ENCODE measurements at regions not wholly inside any gene's neighbourhood (a gene's known extent, or its start where the extent isn't known, plus 50 kb on each side); places are given as distances from the start of the nearest gene placed in this dataset.

- TF ChIP-seq HBP1 (CRISPR knock-in tag; IDR thresholded peaks at IDR 0.05): no peak
- no peak for TF ChIP-seq PREB (CRISPR knock-in tag; IDR thresholded peaks at IDR 0.05)
- no peak for TF ChIP-seq CLOCK (CRISPR knock-in tag; IDR thresholded peaks at IDR 0.05; ENCODE audit: borderline replicate concordance)
- TF ChIP-seq PML (IDR thresholded peaks at IDR 0.05; ENCODE audit: low read length): no peak
Measured at GRCh38 chr18:60469387-60470100, 97.0 kb upstream of the MC4R start (continued).

GRCh38 chr18:60471652-60472051 lies 99.1 kb upstream of the MC4R start:
- Histone ChIP-seq H3K9me1 (ENCODE audit: control insufficient read depth, insufficient read depth, low read length) (no peaks in the 10 kb centered on the region), H3K27me3 (ENCODE audit: control insufficient read depth in 2 of 2, insufficient read depth in 2 of 2, low read length in 2 of 2) (no peaks in the 10 kb centered on the region), H3K9me3 (replicated peaks; ENCODE audit: control insufficient read depth, insufficient read depth, low read depth, low read length) (no peaks in the 10 kb centered on the region; the same call in 1 of the 2 replicates), H3K36me3 (ENCODE audit: control insufficient read depth, insufficient read depth, low read length) (no peaks in the 10 kb centered on the region), H3K4me3 (no peak overlapping the region), H4K20me1 (replicated peaks; ENCODE audit: control insufficient read depth, insufficient read depth, low read length) (no peaks in the 10 kb centered on the region), H3K9ac (ENCODE audit: insufficient read depth in 1 of 2, low read depth in 2 of 2, low read length in 2 of 2) (no peak overlapping the region), H3K79me2 (ENCODE audit: control insufficient read depth, insufficient read depth, low read length) (no peaks in the 10 kb centered on the region), H3K4me1 (replicated peaks in 1 of 2; ENCODE audit: control insufficient read depth in 2 of 2, insufficient read depth in 2 of 2, low read length in 2 of 2) (no peaks in the 10 kb centered on the region), H2AFZ (ENCODE audit: low read depth, low read length) (no peak overlapping the region), H3K27ac (ENCODE audit: extremely low read depth, low read depth, low read length) (no peak overlapping the region), H3K4me2 (ENCODE audit: insufficient read depth, low read length) (no peak overlapping the region)
- WGBS (ENCODE audit: insufficient coverage, low coverage, missing lambda C conversion rate): 0% methylated on average over 1 of the region's 1 CpG
- CTCF ChIA-PET (ENCODE audit: low intra/inter-chr PET ratio): no interaction called here
- intact Hi-C loops (cut with micrococcal nuclease): no loop called here
- no TSS peak for BruUV-seq (replicated peaks)
- POLR2A ChIA-PET: no interaction called here
- in situ Hi-C loops (cut with MboI): no loop called here
- no peak for ATAC-seq
- no peak for DNase-seq (ENCODE audit: extremely low read depth in 1 of 4, low spot score in 3 of 4)
- FAIRE-seq: no peak
- TF ChIP-seq SMARCA4 (IDR thresholded peaks at IDR 0.05) (no peak), CBFA2T3 (IDR thresholded peaks at IDR 0.05) (no peak), RBM15 (IDR thresholded peaks at IDR 0.05; ENCODE audit: insufficient read depth, low read length) (no peak), ZZZ3 (IDR thresholded peaks at IDR 0.05) (no peak), HEY1 (CRISPR knock-in tag; IDR thresholded peaks at IDR 0.05; ENCODE audit: borderline replicate concordance) (no peak), CCNT2 (IDR thresholded peaks at IDR 0.05; ENCODE audit: borderline replicate concordance, extremely low read depth, insufficient read length, low read depth, low read length) (no peak), ZNF395 (CRISPR knock-in tag; IDR thresholded peaks at IDR 0.05) (no peak), CHCHD3 (CRISPR knock-in tag; IDR thresholded peaks at IDR 0.05) (no peak), MEIS2 (IDR thresholded peaks at IDR 0.05; ENCODE audit: partially characterized antibody) (no peak), POLR2H (tag; IDR thresholded peaks at IDR 0.05; ENCODE audit: low read depth) (no peak), FOXJ2 (tag; IDR thresholded peaks at IDR 0.05) (no peak), NFXL1 (CRISPR knock-in tag; IDR thresholded peaks at IDR 0.05) (no peak)
